SKM-1 treated with dmso at 0.1 percent for 144 hours (cell line): ENCODE measurements at regions not wholly inside any gene's neighbourhood (a gene's known extent, or its start where the extent isn't known, plus 50 kb on each side); places are given as distances from the start of the nearest gene placed in this dataset.
A peak's percentile ranks its signal among the peaks of the same experiment; 100 is the strongest.

ENCODE experiments used
- DNase-seq: peaks from one replicate; lab custom pipeline; 2025; ENCODE audit not compliant: unreplicated experiment; lab: John Stamatoyannopoulos, UW

DNA sequence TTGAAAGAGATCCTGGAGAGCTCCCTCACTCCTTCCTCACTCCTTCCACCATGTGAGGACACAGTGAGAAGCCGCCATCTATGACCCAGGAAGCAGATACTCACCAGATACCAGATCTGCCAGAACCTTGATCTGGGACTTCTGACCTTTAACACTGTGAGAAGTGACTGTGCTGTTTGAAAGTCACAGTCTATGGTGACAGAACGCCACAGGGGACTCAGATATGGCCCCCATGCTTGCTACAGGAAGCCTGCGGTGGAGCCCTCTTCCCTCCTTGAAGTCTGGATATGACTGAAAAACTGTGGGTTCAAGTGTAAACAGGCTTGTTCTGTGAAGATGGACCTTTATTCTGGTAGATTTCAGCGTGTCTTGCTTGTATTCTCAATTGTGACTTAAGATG lies 297.8 kb downstream of the KLF6 start:
- DNase-seq = no peak

DNA sequence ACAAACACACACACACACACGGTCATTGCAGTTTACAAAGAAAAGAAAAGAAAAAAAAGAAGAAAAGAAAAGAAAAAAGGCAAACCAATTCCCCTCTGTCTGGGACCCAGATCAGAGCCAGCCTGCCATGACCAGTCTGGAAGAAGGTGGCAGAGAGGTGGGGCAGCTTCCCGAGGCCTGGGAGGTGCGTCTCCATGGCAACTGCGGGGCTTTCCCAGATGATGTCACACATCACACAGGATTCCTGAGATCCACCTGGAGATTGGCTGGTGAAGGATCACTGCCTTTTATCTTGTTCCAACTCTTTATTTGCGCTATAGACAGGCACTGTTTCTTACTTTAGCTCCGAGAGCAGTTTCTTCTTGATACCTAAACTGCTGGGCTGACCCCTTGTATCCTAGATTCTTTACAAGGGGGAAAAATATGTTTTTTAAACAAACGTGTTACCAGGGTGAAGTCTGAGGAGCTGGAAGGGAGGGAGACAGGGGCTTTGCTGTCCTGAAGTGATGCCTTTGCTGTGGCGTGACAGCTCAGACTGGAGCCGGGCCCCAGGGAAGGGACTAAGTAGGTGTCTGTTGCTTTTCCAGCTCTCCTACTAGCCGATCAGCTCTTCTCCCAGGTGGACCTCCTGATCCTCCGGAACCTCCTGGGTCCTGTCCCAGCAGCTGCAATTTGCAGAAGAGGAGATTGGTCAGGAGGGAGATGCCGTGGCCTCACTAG lies 298.5 kb downstream of the KLF6 start:
- DNase-seq = no peak

- DNase-seq = peak; percentile 57
Measured at GRCh38 chr10:3485057-3485686, 299.8 kb downstream of the KLF6 start.

- no peak for DNase-seq
Measured at GRCh38 chr10:3484306-3485056, 300.5 kb downstream of the KLF6 start.

DNA sequence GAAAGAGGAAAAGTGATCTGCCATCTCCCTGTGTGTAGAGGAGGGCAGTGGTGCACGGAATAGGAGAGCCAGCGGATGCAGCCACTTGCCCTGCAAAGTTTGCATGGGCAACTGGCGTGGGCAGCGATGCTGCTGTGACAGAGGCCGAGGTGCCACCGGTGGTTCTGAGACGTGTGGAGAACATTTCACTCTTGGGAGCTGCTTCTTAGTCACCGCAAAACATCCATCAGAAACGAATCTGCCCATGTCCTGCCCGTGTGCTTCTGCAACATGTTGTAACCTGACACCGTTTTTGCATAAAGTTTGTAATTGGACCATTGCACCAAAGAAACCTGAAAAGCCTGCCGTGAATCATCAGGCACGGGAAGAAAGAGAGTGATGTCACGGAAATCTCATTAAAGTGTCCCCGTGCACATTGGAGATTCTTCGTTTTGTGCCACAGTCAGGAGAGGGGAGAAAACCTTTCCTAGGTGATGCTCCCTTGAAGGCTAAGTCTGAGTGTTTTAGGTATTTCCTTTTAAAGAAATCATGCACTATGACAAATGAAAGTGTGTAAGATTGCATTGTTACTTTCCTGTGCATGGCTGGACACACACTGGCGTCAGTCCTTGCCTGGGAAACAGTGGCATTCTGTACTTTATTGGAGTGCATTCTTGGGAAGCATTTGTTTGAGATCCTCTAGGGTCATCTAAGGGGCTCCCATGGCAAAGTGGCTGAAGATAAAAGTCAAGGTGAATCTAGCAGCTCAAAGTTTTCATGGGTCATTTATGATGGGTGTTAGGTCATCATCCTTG lies 302.6 kb downstream of the KLF6 start:
- DNase-seq = no peak

DNA sequence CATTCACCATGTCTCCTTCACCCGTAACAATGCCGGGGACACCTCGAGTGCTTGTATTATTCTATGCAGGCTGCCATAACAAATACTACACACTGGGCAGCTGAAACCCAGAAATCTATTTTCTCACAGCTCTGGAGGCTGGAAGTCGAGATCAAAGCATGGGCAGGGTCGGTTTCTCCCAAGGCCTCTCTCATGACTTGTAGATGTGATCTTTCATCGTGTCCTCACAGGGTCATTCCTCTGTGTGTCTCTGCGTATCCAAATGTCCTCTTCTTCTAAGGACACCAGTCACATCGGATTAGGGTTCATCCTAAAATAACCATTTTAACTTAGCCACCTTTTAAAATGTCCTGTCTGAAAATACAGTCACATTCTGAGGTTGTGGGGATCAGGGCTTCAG lies 303.5 kb downstream of the KLF6 start:
- DNase-seq = no peak

DNA sequence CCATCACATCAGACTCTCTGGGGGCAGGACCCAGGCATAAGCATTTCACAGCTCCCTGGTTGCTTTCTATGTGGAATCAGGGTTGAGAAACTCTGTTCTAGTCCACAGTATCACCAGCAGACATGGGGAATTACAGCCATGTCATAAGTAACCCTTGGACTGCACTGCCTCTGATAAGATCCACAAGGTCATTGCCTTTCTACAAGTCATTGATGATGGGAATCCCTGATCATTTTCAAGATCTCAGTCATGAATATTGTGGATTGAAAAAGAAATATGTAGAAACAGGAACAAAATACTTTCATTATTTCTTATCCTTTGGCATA lies 304.1 kb downstream of the KLF6 start:
- DNase-seq = no peak

GRCh38 chr10:3480281-3480989 lies 304.6 kb downstream of the KLF6 start:
- DNase-seq = no peak

- DNase-seq = no peak
Measured at GRCh38 chr10:3478632-3479240, 306.2 kb upstream of the PITRM1 start.

DNA sequence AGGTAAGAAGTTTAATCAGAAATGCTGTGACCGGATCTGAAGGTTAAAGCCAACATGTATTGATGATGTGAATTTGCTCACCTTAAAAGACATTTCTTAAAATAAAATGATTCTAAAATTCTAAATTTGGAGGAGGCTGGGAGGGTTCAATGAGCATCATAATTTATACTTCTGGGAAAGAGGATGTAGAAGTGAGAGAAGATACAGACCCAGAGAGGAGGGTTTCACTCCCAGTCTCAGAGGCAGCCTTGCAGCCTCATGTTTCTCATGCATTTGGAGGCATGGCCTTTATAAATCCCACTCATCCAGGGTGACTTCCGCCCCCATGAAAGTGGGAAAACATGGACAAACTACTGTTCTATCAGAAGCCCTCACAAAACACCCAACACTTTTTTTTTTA lies 305.6 kb upstream of the PITRM1 start:
- no peak for DNase-seq

- DNase-seq = no peak
Measured at GRCh38 chr10:3477683-3478082, 305.1 kb upstream of the PITRM1 start.

DNA sequence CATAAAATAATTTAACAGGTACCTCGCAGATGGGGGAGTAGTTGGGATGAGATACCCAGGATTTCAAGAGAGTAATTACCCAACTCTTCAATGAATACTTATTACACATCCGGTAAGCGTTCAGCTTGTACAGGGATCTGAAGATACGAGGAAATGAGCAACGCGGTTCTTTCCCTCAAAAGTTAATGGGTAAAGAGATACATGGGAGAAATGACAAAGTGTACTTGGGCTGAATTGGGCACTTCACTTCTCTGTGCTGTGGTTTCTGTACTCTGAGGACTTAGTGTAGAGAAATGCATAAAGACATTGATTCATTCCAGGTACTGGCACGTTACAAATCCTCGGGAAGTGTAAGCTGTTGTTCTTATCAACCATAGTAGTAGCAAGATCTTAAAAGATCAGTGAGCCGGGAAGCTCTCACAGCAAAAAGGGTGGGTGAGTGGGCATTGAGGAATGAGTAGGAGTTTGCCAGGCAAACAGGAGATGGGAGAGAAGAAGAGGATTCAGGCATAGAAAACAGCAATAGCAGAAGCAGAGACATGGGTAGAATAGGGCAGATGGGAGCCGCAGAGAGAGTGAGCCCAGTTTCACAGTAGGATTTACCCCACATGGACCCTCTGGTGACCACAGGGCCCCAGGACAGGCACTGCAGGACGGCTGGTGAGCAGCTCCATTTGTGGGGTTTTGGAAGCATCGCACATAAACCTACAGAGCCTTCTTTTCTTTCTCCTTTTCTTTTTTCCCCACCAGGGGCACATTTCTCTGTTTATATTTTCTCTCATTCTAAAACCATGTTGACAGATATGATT lies 304.3 kb upstream of the PITRM1 start:
- no peak for DNase-seq

DNA sequence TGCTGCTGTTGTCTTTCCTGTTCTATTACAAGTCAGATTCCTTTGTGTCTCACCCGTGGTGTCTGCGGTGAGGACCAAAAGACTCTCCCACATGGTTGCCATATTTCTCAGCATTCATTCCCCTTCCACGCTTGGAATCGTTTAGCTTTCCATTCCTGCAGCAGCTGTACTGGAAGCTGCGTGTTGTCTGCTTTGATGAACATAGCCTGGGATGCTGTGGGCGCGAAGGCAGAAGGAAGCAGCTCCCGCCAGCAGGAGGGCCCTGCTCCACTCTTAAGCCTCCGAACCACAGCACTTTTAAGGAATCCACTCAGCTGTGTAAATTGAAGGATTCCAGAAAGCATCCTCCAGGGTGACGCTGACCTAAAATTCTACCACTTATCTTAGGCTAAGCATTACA lies 303.6 kb upstream of the PITRM1 start:
- DNase-seq = no peak

GRCh38 chr10:3475367-3475766 lies 302.8 kb upstream of the PITRM1 start:
- no peak for DNase-seq

- DNase-seq = no peak
Measured at GRCh38 chr10:3474266-3474665, 301.7 kb upstream of the PITRM1 start.

GRCh38 chr10:3473271-3473670 lies 300.7 kb upstream of the PITRM1 start:
- DNase-seq = no peak

DNA sequence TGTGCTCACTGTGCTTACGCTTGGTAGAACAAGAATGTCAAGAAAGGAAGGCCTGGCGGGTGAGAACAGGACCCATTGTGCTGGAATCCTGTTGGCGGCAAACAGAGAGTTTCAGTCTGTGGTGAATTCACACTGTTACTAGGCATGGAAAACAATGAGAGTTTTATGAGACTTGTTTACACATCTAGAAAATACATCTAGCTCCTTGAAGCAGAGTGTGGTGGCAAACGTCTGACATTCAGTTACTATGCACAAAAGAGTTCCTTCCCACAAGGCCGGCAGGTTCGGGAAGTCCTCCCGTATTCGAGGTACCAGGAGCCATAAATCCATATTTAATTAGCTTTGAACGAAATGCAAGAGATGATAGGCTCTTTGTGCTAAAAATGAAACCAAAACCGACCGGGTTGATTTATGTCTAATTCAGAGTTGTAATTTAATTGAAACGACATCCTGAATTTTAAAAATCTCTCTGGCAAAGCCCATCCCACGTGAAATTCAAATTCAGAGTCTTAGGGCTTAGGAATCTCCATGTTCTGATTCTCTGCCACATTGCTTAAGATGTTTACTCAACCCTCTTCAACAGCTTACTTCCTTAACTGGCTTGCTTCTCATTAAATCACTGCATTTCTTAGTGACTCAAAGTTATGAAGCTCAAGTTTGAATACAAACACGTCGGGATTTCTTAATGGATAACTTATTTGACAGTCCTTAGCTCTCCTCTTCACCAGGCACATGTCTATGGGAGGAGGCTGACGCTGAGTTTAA lies 299.9 kb upstream of the PITRM1 start:
- no peak for DNase-seq

DNA sequence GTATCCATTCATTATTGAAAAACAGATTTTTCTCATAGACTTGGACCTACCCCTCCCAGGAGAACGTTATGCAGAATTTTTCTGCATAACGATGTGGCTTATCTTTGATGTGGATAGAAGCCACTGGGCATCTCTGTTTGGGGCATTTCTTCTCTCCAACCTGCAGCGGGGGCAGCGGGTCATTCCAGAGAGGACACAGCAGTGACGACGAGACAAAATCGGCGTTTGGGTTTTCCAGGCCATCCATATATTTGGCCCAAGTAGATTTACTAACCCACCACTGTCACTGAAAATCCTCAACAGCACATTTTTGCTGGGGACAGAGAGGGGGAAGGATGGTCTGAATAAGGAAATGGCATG lies 299.3 kb upstream of the PITRM1 start:
- DNase-seq = no peak

DNA sequence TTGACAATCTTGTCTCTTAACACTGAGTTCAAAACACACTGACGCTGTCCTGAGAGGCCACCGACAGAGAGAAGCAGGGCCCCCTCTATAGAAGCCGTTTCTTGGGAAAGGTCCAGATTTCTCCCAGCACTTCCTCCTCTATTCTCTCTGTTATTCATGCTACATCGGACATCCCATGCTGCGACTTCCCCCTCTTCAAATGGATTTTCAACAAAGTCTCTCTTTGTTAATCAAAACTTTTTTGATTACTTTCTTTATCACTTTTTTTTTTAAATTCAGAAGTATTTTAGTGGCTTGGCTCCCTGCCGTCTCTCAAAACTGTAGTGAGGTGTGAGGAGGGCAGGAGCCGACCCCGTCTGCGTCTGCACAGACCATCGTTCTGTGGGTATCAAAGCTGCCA lies 298.9 kb upstream of the PITRM1 start:
- no peak for DNase-seq
